Breast epithelium (tissue), 4 donors: ENCODE measurements at regions not wholly inside any gene's neighbourhood (a gene's known extent, or its start where the extent isn't known, plus 50 kb on each side); places are given as distances from the start of the nearest gene placed in this dataset.

Experiments
- DNase-seq, 2 donors: peaks; one replicate each; pipeline ENCODE4 v3.0.0-alpha.2; 2019; ENCODE audit warnings: low spot score in 2 of 2
- H3K27ac ChIP-seq, 2 donors: fragments of 200-600 bp; sonication (generic) in 1 of 2; one replicate each; pipeline ENCODE4 v1.5.1; 2016 to 2019; ENCODE audit warnings: mild to moderate bottlenecking in 1 of 2
- H3K27me3 ChIP-seq, 2 donors: fragments of 200-600 bp; sonication (generic) in 1 of 2; one replicate each; pipeline versions ENCODE4 v1.5.1 to v1.6.0; 2017 to 2019; ENCODE audit warnings: control low read depth in 1 of 2, mild to moderate bottlenecking in 1 of 2
- H3K36me3 ChIP-seq: fragments of 200-600 bp; one replicate; pipeline ENCODE4 v1.5.1; 2019
- H3K4me1 ChIP-seq, 2 donors: fragments of 200-600 bp; sonication (generic); one replicate each; pipeline ENCODE4 v1.5.1; 2016 to 2019; ENCODE audit warnings: control low read depth in 1 of 2
- H3K4me3 ChIP-seq, 3 donors: fragments of 200-600 bp; sonication (generic); 1 replicate in 2 of 3; 2 replicates in 1 of 3; pipeline ENCODE4 v1.5.1; 2016 to 2019; ENCODE audit warnings: mild to moderate bottlenecking in 3 of 3, moderate library complexity in 2 of 3
- H3K9me3 ChIP-seq, 2 donors: fragments of 200-600 bp; sonication (generic) in 1 of 2; one replicate each; pipeline ENCODE4 v1.5.1; 2016 to 2019; ENCODE audit warnings: control low read depth in 1 of 2
- CTCF ChIP-seq, 3 donors: fragments of 450-650 bp; IDR thresholded peaks; one replicate each; pipeline ENCODE4 v1.5.1; 2016 to 2017; ENCODE audit warnings: antibody characterized with exemption in 3 of 3, mild to moderate bottlenecking in 3 of 3, moderate library complexity in 3 of 3
- POLR2A ChIP-seq: fragments of 450-650 bp; IDR thresholded peaks from one replicate; pipeline ENCODE4 v1.6.1; 2016; ENCODE audit warnings: antibody characterized with exemption, mild to moderate bottlenecking, moderate library complexity
- POLR2AphosphoS5 ChIP-seq, 3 donors: sonication (generic); formaldehyde crosslinking; IDR thresholded peaks; one replicate each; pipeline ENCODE4 v1.6.1; 2017; ENCODE audit warnings: antibody characterized with exemption in 3 of 3
- intact Hi-C: fragments of 100-400 bp; cut with DNase I; formaldehyde crosslinking; loops from one replicate; pipeline ENCODE4 v1.15.1; 2023; ENCODE audit warnings: low total_unique reads

GRCh38 chr20:55579802-55580201, 425.5 kb downstream of the CBLN4 start:
- intact Hi-C loops = no loop called here

GRCh38 chr20:55576981-55577380, 428.3 kb downstream of the CBLN4 start:
- DNase-seq = no peak
- Histone ChIP-seq H3K36me3 (no peaks in the 10 kb centered on the region), H3K4me1 (no peaks in the 10 kb centered on the region), H3K9me3 (no peaks in the 10 kb centered on the region), H3K27me3 (no peaks in the 10 kb centered on the region), H3K4me3 (no peak overlapping the region), H3K27ac (no peak overlapping the region)
- TF ChIP-seq CTCF (IDR thresholded peaks at IDR 0.05) = no peak
- no peak for TF ChIP-seq POLR2AphosphoS5 (IDR thresholded peaks at IDR 0.05)
- no peak for TF ChIP-seq POLR2A
- intact Hi-C loops = no loop called here

More at GRCh38 chr20:55579802-55580201, 425.5 kb downstream of the CBLN4 start:
- H3K9me3 ChIP-seq = no peaks in the 10 kb centered on the region
- H3K27ac ChIP-seq = no peak overlapping the region
- no peak overlapping the region for H3K4me3 ChIP-seq
- TF ChIP-seq CTCF (IDR thresholded peaks at IDR 0.05) (no peak), POLR2AphosphoS5 (IDR thresholded peaks at IDR 0.05) (no peak), POLR2A (no peak)
- no peak for DNase-seq
- H3K4me1 ChIP-seq = no peaks in the 10 kb centered on the region
- H3K27me3 ChIP-seq = no peaks in the 10 kb centered on the region
- no peaks in the 10 kb centered on the region for H3K36me3 ChIP-seq

GRCh38 chr20:55569084-55569483, 436.2 kb downstream of the CBLN4 start:
- H3K27me3 ChIP-seq = no peaks in the 10 kb centered on the region
- no peak for DNase-seq
- H3K9me3 ChIP-seq = no peaks in the 10 kb centered on the region
- no peaks in the 10 kb centered on the region for H3K36me3 ChIP-seq
- H3K4me3 ChIP-seq = no peak overlapping the region
- intact Hi-C loops = no loop called here
- TF ChIP-seq POLR2A (no peak), CTCF (IDR thresholded peaks at IDR 0.05) (no peak), POLR2AphosphoS5 (IDR thresholded peaks at IDR 0.05) (no peak)
- no peaks in the 10 kb centered on the region for H3K4me1 ChIP-seq
- no peak overlapping the region for H3K27ac ChIP-seq

GRCh38 chr20:55567826-55568225, 437.5 kb downstream of the CBLN4 start:
- Histone ChIP-seq H3K9me3 (no peaks in the 10 kb centered on the region), H3K4me1 (no peaks in the 10 kb centered on the region), H3K4me3 (no peak overlapping the region), H3K36me3 (no peaks in the 10 kb centered on the region), H3K27ac (no peak overlapping the region), H3K27me3 (no peaks in the 10 kb centered on the region)
- DNase-seq = no peak
- intact Hi-C loops = no loop called here
- TF ChIP-seq CTCF (IDR thresholded peaks at IDR 0.05) (no peak), POLR2AphosphoS5 (IDR thresholded peaks at IDR 0.05) (no peak), POLR2A (no peak)

GRCh38 chr20:55565096-55565773, 440.1 kb downstream of the CBLN4 start:
- no peaks in the 10 kb centered on the region for H3K4me1 ChIP-seq
- DNase-seq = no peak
- intact Hi-C loops = no loop called here
- no peak overlapping the region for H3K27ac ChIP-seq
- no peak overlapping the region for H3K4me3 ChIP-seq
- peaks cover 0 to 8% of the 10 kb centered on the region in 2 donors for H3K9me3 ChIP-seq
- H3K36me3 ChIP-seq = no peaks in the 10 kb centered on the region
- TF ChIP-seq CTCF (IDR thresholded peaks at IDR 0.05) (no peak), POLR2AphosphoS5 (IDR thresholded peaks at IDR 0.05) (no peak), POLR2A (no peak)
- no peaks in the 10 kb centered on the region for H3K27me3 ChIP-seq
